ENCODE measurements at regions not wholly inside any gene's neighbourhood (a gene's known extent, or its start where the extent isn't known, plus 50 kb on each side); places are given as distances from the start of the nearest gene placed in this dataset.

- DNase-seq = no peak
Measured at GRCh38 chr7:13159467-13160184, 472.2 kb downstream of the ARL4A start.

- no peak for DNase-seq
Measured at GRCh38 chr7:13161125-13161524, 473.7 kb downstream of the ARL4A start.

GRCh38 chr7:13165854-13166253 lies 478.4 kb downstream of the ARL4A start:
- DNase-seq = no peak

GRCh38 chr7:13166801-13167200 lies 479.4 kb downstream of the ARL4A start:
- no peak for DNase-seq

- DNase-seq = no peak
Measured at GRCh38 chr7:13169356-13169755, 481.9 kb downstream of the ARL4A start.

- DNase-seq = no peak
Measured at GRCh38 chr7:13174991-13175390, 487.6 kb downstream of the ARL4A start.

- no peak for DNase-seq
Measured at GRCh38 chr7:13179011-13179582, 491.7 kb downstream of the ARL4A start.

- no peak for DNase-seq
Measured at GRCh38 chr7:13179775-13180523, 492.5 kb downstream of the ARL4A start.

GRCh38 chr7:13181216-13181615 lies 493.8 kb downstream of the ARL4A start:
- DNase-seq = no peak

GRCh38 chr7:13185139-13185538 lies 497.7 kb downstream of the ARL4A start:
- DNase-seq = no peak

GRCh38 chr7:13188236-13188805 lies 500.9 kb downstream of the ARL4A start:
- DNase-seq = no peak

GRCh38 chr7:13188922-13189321 lies 501.5 kb downstream of the ARL4A start:
- DNase-seq = no peak

GRCh38 chr7:13189668-13190067 lies 502.2 kb downstream of the ARL4A start:
- DNase-seq = no peak

- no peak for DNase-seq
Measured at GRCh38 chr7:13197501-13197900, 510.1 kb downstream of the ARL4A start.

- no peak for DNase-seq
Measured at GRCh38 chr7:13198036-13198435, 510.6 kb downstream of the ARL4A start.

- no peak for DNase-seq
Measured at GRCh38 chr7:13198727-13199126, 511.3 kb downstream of the ARL4A start.

- DNase-seq = no peak
Measured at GRCh38 chr7:13201628-13202027, 514.2 kb downstream of the ARL4A start.

GRCh38 chr7:13217768-13218167 lies 530.3 kb downstream of the ARL4A start:
- no peak for DNase-seq

- DNase-seq = no peak
Measured at GRCh38 chr7:13225068-13225467, 537.6 kb downstream of the ARL4A start.

- DNase-seq = no peak
Measured at GRCh38 chr7:13226385-13226784, 539.0 kb downstream of the ARL4A start.

- no peak for DNase-seq
Measured at GRCh38 chr7:13231216-13231615, 543.8 kb downstream of the ARL4A start.

GRCh38 chr7:13235436-13235835 lies 548.0 kb downstream of the ARL4A start:
- DNase-seq = no peak

- no peak for DNase-seq
Measured at GRCh38 chr7:13236026-13236425, 548.6 kb downstream of the ARL4A start.

GRCh38 chr7:13240349-13240748 lies 552.9 kb downstream of the ARL4A start:
- DNase-seq = peak; percentile 17 to 59
